ENCODE measurements at regions not wholly inside any gene's neighbourhood (a gene's known extent, or its start where the extent isn't known, plus 50 kb on each side); places are given as distances from the start of the nearest gene placed in this dataset.
"Not testable (repeated sequence)": the region's sequence is repeated elsewhere in the genome, so short reads cannot be mapped to it uniquely, and the experiment has no call there.

GRCh38 chr12:84495711-84496110, 416.9 kb downstream of the SLC6A15 start:
- no peak for DNase-seq (ENCODE audit: low read depth)

- no peak for DNase-seq (ENCODE audit: low read depth)
These were observed 420.2 kb downstream of the SLC6A15 start for GRCh38 chr12:84492351-84492883.

- DNase-seq (ENCODE audit: low read depth), result no peak
These were observed 427.8 kb downstream of the SLC6A15 start for GRCh38 chr12:84484798-84485197.

GRCh38 chr12:84480803-84481202, 431.8 kb downstream of the SLC6A15 start:
- no peak for DNase-seq (ENCODE audit: low read depth)

GRCh38 chr12:84470361-84470760, 442.2 kb downstream of the SLC6A15 start:
- DNase-seq (ENCODE audit: low read depth), result no peak

GRCh38 chr12:84464616-84465015, 448.0 kb downstream of the SLC6A15 start:
- DNase-seq (ENCODE audit: low read depth), result no peak

GRCh38 chr12:84463741-84464495, 448.7 kb downstream of the SLC6A15 start:
- DNase-seq (ENCODE audit: low read depth), result peak; percentile 55

GRCh38 chr12:84455598-84455997, 457.0 kb downstream of the SLC6A15 start:
- no peak for DNase-seq (ENCODE audit: low read depth)

- not testable (repeated sequence) for DNase-seq (ENCODE audit: low read depth)
These were observed 466.1 kb downstream of the SLC6A15 start for GRCh38 chr12:84446478-84446877.

- no peak for DNase-seq (ENCODE audit: low read depth)
These were observed 476.5 kb downstream of the SLC6A15 start for GRCh38 chr12:84436134-84436533.

- no peak for DNase-seq (ENCODE audit: low read depth)
These were observed 476.9 kb downstream of the SLC6A15 start for GRCh38 chr12:84435682-84436081.

GRCh38 chr12:84422340-84422739, 490.3 kb downstream of the SLC6A15 start:
- DNase-seq (ENCODE audit: low read depth), result no peak

- DNase-seq (ENCODE audit: low read depth), result no peak
These were observed 491.5 kb downstream of the SLC6A15 start for GRCh38 chr12:84421103-84421502.

- DNase-seq (ENCODE audit: low read depth), result no peak
These were observed 496.0 kb downstream of the SLC6A15 start for GRCh38 chr12:84416626-84417025.

GRCh38 chr12:84415946-84416345, 496.7 kb downstream of the SLC6A15 start:
- no peak for DNase-seq (ENCODE audit: low read depth)

- DNase-seq (ENCODE audit: low read depth), result no peak
These were observed 498.9 kb downstream of the SLC6A15 start for GRCh38 chr12:84413656-84414055.

GRCh38 chr12:84412226-84412625, 500.4 kb downstream of the SLC6A15 start:
- DNase-seq (ENCODE audit: low read depth), result no peak

GRCh38 chr12:84411031-84411430, 501.6 kb downstream of the SLC6A15 start:
- no peak for DNase-seq (ENCODE audit: low read depth)

GRCh38 chr12:84408936-84409335, 503.7 kb downstream of the SLC6A15 start:
- DNase-seq (ENCODE audit: low read depth), result no peak

GRCh38 chr12:84406720-84407119, 505.9 kb downstream of the SLC6A15 start:
- DNase-seq (ENCODE audit: low read depth), result not testable (repeated sequence)

GRCh38 chr12:84397846-84398245, 514.8 kb downstream of the SLC6A15 start:
- DNase-seq (ENCODE audit: low read depth), result no peak

- DNase-seq (ENCODE audit: low read depth), result no peak
These were observed 515.3 kb downstream of the SLC6A15 start for GRCh38 chr12:84397263-84397662.

GRCh38 chr12:84391176-84391575, 521.4 kb downstream of the SLC6A15 start:
- DNase-seq (ENCODE audit: low read depth), result not testable (repeated sequence)

- no peak for DNase-seq (ENCODE audit: low read depth)
These were observed 528.2 kb downstream of the SLC6A15 start for GRCh38 chr12:84384384-84384783.

Measured in GM04504 (cell line).